ENCODE measurements at regions not wholly inside any gene's neighbourhood (a gene's known extent, or its start where the extent isn't known, plus 50 kb on each side); places are given as distances from the start of the nearest gene placed in this dataset.

- Histone ChIP-seq H2AFZ (ENCODE audit: low read length) (no peak overlapping the region), H3K27me3 (ENCODE audit: insufficient read depth, low read length, poor library complexity, severe bottlenecking) (no peaks in the 10 kb centered on the region), H3K4me2 (ENCODE audit: low read depth, low read length, poor library complexity, severe bottlenecking) (no peak overlapping the region), H3K9me3 (ENCODE audit: insufficient read depth, low read depth, low read length) (no peaks in the 10 kb centered on the region), H3K4me3 (ENCODE audit: low read length, poor library complexity, severe bottlenecking) (no peak overlapping the region), H3K9me2 (replicated peaks; ENCODE audit: low read depth, low read length) (no peaks in the 10 kb centered on the region), H3K36me3 (ENCODE audit: insufficient read depth, low read length) (no peaks in the 10 kb centered on the region), H3K9ac (ENCODE audit: low read depth, low read length, poor library complexity, severe bottlenecking) (no peak overlapping the region), H4K20me1 (ENCODE audit: insufficient read depth, low read length, poor library complexity, severe bottlenecking) (no peaks in the 10 kb centered on the region), H3K79me2 (ENCODE audit: insufficient read depth, low read length) (no peaks in the 10 kb centered on the region), H3F3A (ENCODE audit: low read depth) (no peaks in the 10 kb centered on the region), H3K4me1 (ENCODE audit: insufficient read depth, low read length, poor library complexity, severe bottlenecking) (no peaks in the 10 kb centered on the region)
- TF ChIP-seq EZH2phosphoT487 (IDR thresholded peaks at IDR 0.05; ENCODE audit: borderline replicate concordance) (no peak), CTCF (conservative IDR thresholded peaks at IDR 0.05; ENCODE audit: low read length) (no peak)
Measured at GRCh38 chr2:220353897-220354296, 726.5 kb downstream of the SLC4A3 start.

GRCh38 chr2:220356076-220356475 is 728.6 kb downstream of the SLC4A3 start:
- no peaks in the 10 kb centered on the region for H3K36me3 ChIP-seq (ENCODE audit: insufficient read depth, low read length)
- no peak overlapping the region for H2AFZ ChIP-seq (ENCODE audit: low read length)
- no peaks in the 10 kb centered on the region for H3K27me3 ChIP-seq (ENCODE audit: insufficient read depth, low read length, poor library complexity, severe bottlenecking)
- no peak overlapping the region for H3K4me2 ChIP-seq (ENCODE audit: low read depth, low read length, poor library complexity, severe bottlenecking)
- no peaks in the 10 kb centered on the region for H3F3A ChIP-seq (ENCODE audit: low read depth)
- no peaks in the 10 kb centered on the region for H3K79me2 ChIP-seq (ENCODE audit: insufficient read depth, low read length)
- H3K9me2 ChIP-seq (replicated peaks; ENCODE audit: low read depth, low read length): no peaks in the 10 kb centered on the region
- no peak for TF ChIP-seq EZH2phosphoT487 (IDR thresholded peaks at IDR 0.05; ENCODE audit: borderline replicate concordance)
- no peak for TF ChIP-seq CTCF (conservative IDR thresholded peaks at IDR 0.05; ENCODE audit: low read length)
- H3K4me1 ChIP-seq (ENCODE audit: insufficient read depth, low read length, poor library complexity, severe bottlenecking): no peaks in the 10 kb centered on the region
- no peaks in the 10 kb centered on the region for H3K9me3 ChIP-seq (ENCODE audit: insufficient read depth, low read depth, low read length)
- no peak overlapping the region for H3K9ac ChIP-seq (ENCODE audit: low read depth, low read length, poor library complexity, severe bottlenecking)
- no peaks in the 10 kb centered on the region for H4K20me1 ChIP-seq (ENCODE audit: insufficient read depth, low read length, poor library complexity, severe bottlenecking)
- no peak overlapping the region for H3K4me3 ChIP-seq (ENCODE audit: low read length, poor library complexity, severe bottlenecking)

GRCh38 chr2:220365023-220365422 is 737.6 kb downstream of the SLC4A3 start:
- H3K27me3 ChIP-seq (ENCODE audit: insufficient read depth, low read length, poor library complexity, severe bottlenecking): no peaks in the 10 kb centered on the region
- no peaks in the 10 kb centered on the region for H3K4me1 ChIP-seq (ENCODE audit: insufficient read depth, low read length, poor library complexity, severe bottlenecking)
- H3F3A ChIP-seq (ENCODE audit: low read depth): no peaks in the 10 kb centered on the region
- no peaks in the 10 kb centered on the region for H3K36me3 ChIP-seq (ENCODE audit: insufficient read depth, low read length)
- TF ChIP-seq EZH2phosphoT487 (IDR thresholded peaks at IDR 0.05; ENCODE audit: borderline replicate concordance): no peak
- TF ChIP-seq CTCF (conservative IDR thresholded peaks at IDR 0.05; ENCODE audit: low read length): no peak
- no peak overlapping the region for H3K4me3 ChIP-seq (ENCODE audit: low read length, poor library complexity, severe bottlenecking)
- no peaks in the 10 kb centered on the region for H3K79me2 ChIP-seq (ENCODE audit: insufficient read depth, low read length)
- no peak overlapping the region for H3K9ac ChIP-seq (ENCODE audit: low read depth, low read length, poor library complexity, severe bottlenecking)
- H3K4me2 ChIP-seq (ENCODE audit: low read depth, low read length, poor library complexity, severe bottlenecking): no peak overlapping the region
- H3K9me3 ChIP-seq (ENCODE audit: insufficient read depth, low read depth, low read length): no peaks in the 10 kb centered on the region
- no peak overlapping the region for H2AFZ ChIP-seq (ENCODE audit: low read length)
- no peaks in the 10 kb centered on the region for H4K20me1 ChIP-seq (ENCODE audit: insufficient read depth, low read length, poor library complexity, severe bottlenecking)
- H3K9me2 ChIP-seq (replicated peaks; ENCODE audit: low read depth, low read length): no peaks in the 10 kb centered on the region

Measured in Loucy (cell line).